ENCODE measurements at regions not wholly inside any gene's neighbourhood (a gene's known extent, or its start where the extent isn't known, plus 50 kb on each side); places are given as distances from the start of the nearest gene placed in this dataset.

GRCh38 chr5:167219298-167219697 lies 1072.1 kb upstream of the WWC1 start:
- no peak overlapping the region for H3K4me3 ChIP-seq (replicated peaks in 1 of 3)
- WGBS, 2 donors: 48 to 49% methylated on average over 1 of the region's 1 CpG
- no peak for DNase-seq
- H3K27me3 ChIP-seq: no peaks in the 10 kb centered on the region
- TF ChIP-seq POLR2A (IDR thresholded peaks at IDR 0.05): no peak
- no peak for TF ChIP-seq CTCF (IDR thresholded peaks at IDR 0.05)
- no peak overlapping the region for H3K27ac ChIP-seq
- no peaks in the 10 kb centered on the region for H3K36me3 ChIP-seq
- intact Hi-C loops (cut with DNase I): no loop called here
- H3K4me1 ChIP-seq: no peaks in the 10 kb centered on the region
- no peaks in the 10 kb centered on the region for H3K9me3 ChIP-seq

- Histone ChIP-seq H3K9me3 (no peaks in the 10 kb centered on the region), H3K27me3 (no peaks in the 10 kb centered on the region), H3K4me3 (replicated peaks in 1 of 3) (no peak overlapping the region), H3K4me1 (no peaks in the 10 kb centered on the region), H3K36me3 (no peaks in the 10 kb centered on the region), H3K27ac (no peak overlapping the region)
- intact Hi-C loops (cut with DNase I): no loop called here
- no peak for TF ChIP-seq POLR2A (IDR thresholded peaks at IDR 0.05)
- no peak for TF ChIP-seq CTCF (IDR thresholded peaks at IDR 0.05)
- no peak for DNase-seq
- WGBS, 2 donors: 91 to 96% methylated on average over 1 of the region's 1 CpG
These were observed 1065.1 kb upstream of the WWC1 start for GRCh38 chr5:167226386-167226785.

- Histone ChIP-seq H3K36me3 (no peaks in the 10 kb centered on the region), H3K27me3 (no peaks in the 10 kb centered on the region), H3K4me1 (no peaks in the 10 kb centered on the region), H3K4me3 (replicated peaks in 1 of 3) (no peak overlapping the region), H3K9me3 (no peaks in the 10 kb centered on the region), H3K27ac (no peak overlapping the region)
- intact Hi-C loops (cut with DNase I): no loop called here
- WGBS, 2 donors: 96 to 97% methylated on average over 3 of the region's 3 CpGs
- TF ChIP-seq POLR2A (IDR thresholded peaks at IDR 0.05) (no peak), CTCF (IDR thresholded peaks at IDR 0.05) (no peak)
- no peak for DNase-seq
These were observed 1063.3 kb upstream of the WWC1 start for GRCh38 chr5:167228134-167228533.

GRCh38 chr5:167229751-167230150 lies 1061.7 kb upstream of the WWC1 start:
- TF ChIP-seq POLR2A (IDR thresholded peaks at IDR 0.05): no peak
- no peak for TF ChIP-seq CTCF (IDR thresholded peaks at IDR 0.05)
- intact Hi-C loops (cut with DNase I): no loop called here

GRCh38 chr5:167230414-167230813 lies 1061.0 kb upstream of the WWC1 start:
- WGBS, 2 donors: 96 to 97% methylated on average over 1 of the region's 1 CpG
- no peak overlapping the region for H3K27ac ChIP-seq

More at GRCh38 chr5:167229751-167230150, 1061.7 kb upstream of the WWC1 start:
- peaks cover 0 to 7% of the 10 kb centered on the region in 2 donors for H3K4me1 ChIP-seq
- H3K27ac ChIP-seq: no peak overlapping the region
- no peaks in the 10 kb centered on the region for H3K36me3 ChIP-seq
- 79% methylated on average over 2 of the region's 2 CpGs; no CpG with 5 or more reads in 1 of the 2 donors for WGBS, 2 donors
- no peaks in the 10 kb centered on the region for H3K27me3 ChIP-seq
- H3K9me3 ChIP-seq: no peaks in the 10 kb centered on the region
- no peak overlapping the region for H3K4me3 ChIP-seq (replicated peaks in 1 of 3)
- DNase-seq: no peak

More at GRCh38 chr5:167230414-167230813, 1061.0 kb upstream of the WWC1 start:
- DNase-seq: no peak
- intact Hi-C loops (cut with DNase I): no loop called here
- Histone ChIP-seq H3K9me3 (no peaks in the 10 kb centered on the region), H3K4me1 (peaks cover 0 to 7% of the 10 kb centered on the region in 2 donors), H3K4me3 (replicated peaks in 1 of 3) (no peak overlapping the region), H3K36me3 (no peaks in the 10 kb centered on the region), H3K27me3 (no peaks in the 10 kb centered on the region)
- no peak for TF ChIP-seq CTCF (IDR thresholded peaks at IDR 0.05)
- no peak for TF ChIP-seq POLR2A (IDR thresholded peaks at IDR 0.05)

All from thyroid gland (tissue), 4 donors.